CD4-positive, alpha-beta T cell (primary cell): ENCODE measurements at regions not wholly inside any gene's neighbourhood (a gene's known extent, or its start where the extent isn't known, plus 50 kb on each side); places are given as distances from the start of the nearest gene placed in this dataset.

Source experiments
- ATAC-seq: fragments of 200-7000 bp; cut with Tn5 transposase; one replicate; pipeline ENCODE4 v1.10.0; 2022; ENCODE audit warnings: mild to moderate bottlenecking; ENCODE audit not compliant: poor library complexity
- CTCF ChIA-PET: fragments of 350-600 bp; sonication (Branson Sonifier 250); formaldehyde crosslinking; loops from one replicate; lab custom pipeline; 2021; ENCODE audit warnings: antibody characterized with exemption, inconsistent platforms; lab: Charles Lee
- POLR2A ChIA-PET: fragments of 350-600 bp; sonication (Branson Sonifier 250); formaldehyde crosslinking; loops from one replicate; lab custom pipeline; 2021; ENCODE audit warnings: antibody characterized with exemption, inconsistent platforms; lab: Charles Lee
- DNase-seq, 14 experiments: peaks; one replicate each; pipeline ENCODE4 v3.0.0-alpha.2; 2013 to 2020; ENCODE audit warnings: mixed read lengths in 2 of 14
- H3K27ac ChIP-seq, 2 donors: one replicate each; pipeline versions ENCODE4 v1.5.1 to v1.7.0; 2013; ENCODE audit warnings: low read length in 2 of 2, low read depth in 1 of 2, mild to moderate bottlenecking in 1 of 2
- H3K27me3 ChIP-seq, 2 experiments: 1 replicate in 1 of 2; 2 replicates in 1 of 2; pipeline versions ENCODE4 v1.6.1 to v1.7.0; 2013; ENCODE audit warnings: low read length in 2 of 2, control low read depth in 1 of 2, mild to moderate bottlenecking in 1 of 2, moderate library complexity in 1 of 2; ENCODE audit not compliant: insufficient read depth in 2 of 2, control insufficient read depth in 1 of 2
- H3K36me3 ChIP-seq: one replicate; pipeline ENCODE4 v1.6.1; 2013; ENCODE audit warnings: low read length, control low read depth; ENCODE audit not compliant: insufficient read depth
- H3K4me1 ChIP-seq: one replicate; pipeline ENCODE4 v1.6.1; 2013; ENCODE audit warnings: low read length, control low read depth; ENCODE audit not compliant: insufficient read depth
- H3K4me3 ChIP-seq: one replicate; pipeline ENCODE4 v1.5.1; 2013; ENCODE audit warnings: mild to moderate bottlenecking, low read length, moderate library complexity
- H3K9me3 ChIP-seq, 2 experiments: 1 replicate in 1 of 2; 2 replicates in 1 of 2; pipeline versions ENCODE4 v1.6.1 to v1.7.0; 2013; ENCODE audit warnings: low read length in 2 of 2, mild to moderate bottlenecking in 2 of 2, control low read depth in 1 of 2, moderate library complexity in 1 of 2; ENCODE audit not compliant: control insufficient read depth in 1 of 2, insufficient read depth in 1 of 2
- H3K27ac Mint-ChIP-seq: one replicate; pipeline ENCODE4 v1.8.0; 2020; ENCODE audit warnings: mixed read lengths
- H3K27me3 Mint-ChIP-seq: one replicate; pipeline ENCODE4 v1.8.0; 2021; ENCODE audit warnings: mixed read lengths
- H3K36me3 Mint-ChIP-seq: one replicate; pipeline ENCODE4 v1.8.0; 2021; ENCODE audit warnings: low read depth, mixed read lengths
- H3K4me1 Mint-ChIP-seq: one replicate; pipeline ENCODE4 v1.8.0; 2021; ENCODE audit warnings: low read depth, mixed read lengths
- H3K4me3 Mint-ChIP-seq: one replicate; pipeline ENCODE4 v1.8.0; 2020; ENCODE audit warnings: mild to moderate bottlenecking, mixed read lengths
- H3K9me3 Mint-ChIP-seq: one replicate; pipeline ENCODE4 v1.8.0; 2020; ENCODE audit warnings: mixed read lengths
- CTCF ChIP-seq: fragments of 200-600 bp; IDR thresholded peaks from one replicate; pipeline ENCODE4 v1.8.0; 2022; ENCODE audit warnings: antibody characterized with exemption, mild to moderate bottlenecking
- intact Hi-C, 2 experiments: fragments of 100-400 bp; cut with DNase I in 1 of 2; cut with micrococcal nuclease in 1 of 2; formaldehyde crosslinking; loops; one replicate each; pipeline versions ENCODE4 v1.15.1 to v1.9.0; 2023 to 2025; cut with DNase I, micrococcal nuclease

- ChIA-PET CTCF (no interaction called here), POLR2A (no interaction called here)
- Histone ChIP-seq H3K27me3 (no peaks in the 10 kb centered on the region), H3K9me3 (peaks cover 7 to 16% of the 10 kb centered on the region in 2 experiments), H3K4me1 (no peaks in the 10 kb centered on the region), H3K4me3 (no peak overlapping the region), H3K36me3 (no peaks in the 10 kb centered on the region), H3K27ac (no peak overlapping the region)
- H3K27ac Mint-ChIP-seq, result no peak overlapping the region
- no peaks in the 10 kb centered on the region for H3K27me3 Mint-ChIP-seq
- H3K9me3 Mint-ChIP-seq, result no peaks in the 10 kb centered on the region
- intact Hi-C loops, result no loop called here
- DNase-seq (no peak), ATAC-seq (no peak)
- H3K4me3 Mint-ChIP-seq, result no peak overlapping the region
- no peaks in the 10 kb centered on the region for H3K4me1 Mint-ChIP-seq
- H3K36me3 Mint-ChIP-seq, result no peaks in the 10 kb centered on the region
- no peak for TF ChIP-seq CTCF
Observed at GRCh38 chr6:169998457-169998856, 247.0 kb downstream of the ERMARD start.

- H3K4me1 Mint-ChIP-seq, result no peaks in the 10 kb centered on the region
- no peak overlapping the region for H3K4me3 ChIP-seq
- intact Hi-C loops, result no loop called here
Observed at GRCh38 chr6:169997930-169998218, 246.5 kb downstream of the ERMARD start.

GRCh38 chr6:169997187-169997929 lies 245.9 kb downstream of the ERMARD start:
- H3K36me3 Mint-ChIP-seq, result no peaks in the 10 kb centered on the region
- ATAC-seq (no peak), DNase-seq (peak in 1 of 14 experiments; percentile 22)
- Histone ChIP-seq H3K27ac (no peak overlapping the region), H3K36me3 (no peaks in the 10 kb centered on the region), H3K27me3 (no peaks in the 10 kb centered on the region), H3K9me3 (peaks cover 4 to 11% of the 10 kb centered on the region in 2 experiments), H3K4me3 (no peak overlapping the region), H3K4me1 (peaks cover 7% of the 10 kb centered on the region)
- ChIA-PET CTCF (no interaction called here), POLR2A (no interaction called here)
- H3K4me1 Mint-ChIP-seq, result peaks cover 3% of the 10 kb centered on the region
- H3K27ac Mint-ChIP-seq, result no peak overlapping the region
- H3K9me3 Mint-ChIP-seq, result no peaks in the 10 kb centered on the region
- no peak overlapping the region for H3K4me3 Mint-ChIP-seq
- no peak for TF ChIP-seq CTCF
- no peaks in the 10 kb centered on the region for H3K27me3 Mint-ChIP-seq
- intact Hi-C loops, result no loop called here

More at GRCh38 chr6:169997930-169998218, 246.5 kb downstream of the ERMARD start:
- DNase-seq, result peak in 2 of 14 experiments; percentile 48 to 58
- Mint-ChIP-seq H3K4me3 (no peak overlapping the region), H3K36me3 (no peaks in the 10 kb centered on the region), H3K27me3 (no peaks in the 10 kb centered on the region), H3K9me3 (no peaks in the 10 kb centered on the region), H3K27ac (no peak overlapping the region)
- Histone ChIP-seq H3K9me3 (peaks cover 4 to 12% of the 10 kb centered on the region in 2 experiments), H3K36me3 (no peaks in the 10 kb centered on the region), H3K27me3 (no peaks in the 10 kb centered on the region), H3K4me1 (peaks cover 2% of the 10 kb centered on the region), H3K27ac (no peak overlapping the region)
- ChIA-PET CTCF (no interaction called here), POLR2A (no interaction called here)
- ATAC-seq, result no peak
- no peak for TF ChIP-seq CTCF
